HUDEP-2 (cell line): ENCODE measurements at regions not wholly inside any gene's neighbourhood (a gene's known extent, or its start where the extent isn't known, plus 50 kb on each side); places are given as distances from the start of the nearest gene placed in this dataset.
"Not testable (repeated sequence)": the region's sequence is repeated elsewhere in the genome, so short reads cannot be mapped to it uniquely, and the experiment has no call there.

Source experiments
- DNase-seq, 76 experiments: peaks; one replicate each; lab custom pipeline; 2025; ENCODE audit not compliant: unreplicated experiment in 76 of 76; lab: John Stamatoyannopoulos, UW

- DNase-seq: no peak
These were observed 340.1 kb downstream of the ABCC12 start for GRCh38 chr16:47815655-47816054.

GRCh38 chr16:47811758-47812157 is 344.0 kb downstream of the ABCC12 start:
- not testable (repeated sequence) for DNase-seq

GRCh38 chr16:47806309-47806847 is 345.2 kb downstream of the PHKB start:
- DNase-seq: no peak

GRCh38 chr16:47787696-47788095 is 326.6 kb downstream of the PHKB start:
- DNase-seq: no peak

- no peak for DNase-seq
These were observed 320.5 kb downstream of the PHKB start for GRCh38 chr16:47781673-47782072.

GRCh38 chr16:47780213-47780875 is 319.2 kb downstream of the PHKB start:
- DNase-seq: no peak

GRCh38 chr16:47779201-47780016 is 318.3 kb downstream of the PHKB start:
- peak in 1 of 76 experiments; percentile 1 for DNase-seq

- DNase-seq: peak in 1 of 76 experiments; percentile 1
These were observed 317.1 kb downstream of the PHKB start for GRCh38 chr16:47778106-47778801.

- no peak for DNase-seq
These were observed 316.1 kb downstream of the PHKB start for GRCh38 chr16:47777220-47777619.

GRCh38 chr16:47774661-47775060 is 313.5 kb downstream of the PHKB start:
- no peak for DNase-seq

GRCh38 chr16:47753659-47754058 is 292.5 kb downstream of the PHKB start:
- DNase-seq: no peak
